ENCODE measurements at regions not wholly inside any gene's neighbourhood (a gene's known extent, or its start where the extent isn't known, plus 50 kb on each side); places are given as distances from the start of the nearest gene placed in this dataset.

DNA sequence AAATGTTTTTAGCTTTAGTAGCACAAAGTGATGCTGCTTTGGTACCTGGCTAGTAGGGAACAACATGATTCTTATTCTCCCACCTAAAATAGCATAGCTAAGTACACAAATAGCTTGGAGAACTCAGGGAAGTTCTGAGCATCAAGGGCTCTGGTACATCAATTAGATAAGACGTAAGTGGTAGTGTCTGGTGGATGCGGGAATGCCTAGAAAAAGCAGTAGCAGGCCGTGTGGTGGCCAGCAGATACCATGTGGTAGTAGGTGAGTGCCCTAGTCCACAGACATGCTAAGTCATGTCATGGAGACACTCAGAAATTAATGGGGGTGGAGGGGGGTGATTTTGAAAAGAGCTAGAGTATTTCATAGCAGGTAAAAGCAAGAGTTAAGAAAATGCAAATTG, 347.3 kb upstream of the NOCT start:
- H3K27ac ChIP-seq (ENCODE audit: low read depth in 1 of 2, low read length in 2 of 2), result no peak overlapping the region
- no peaks in the 10 kb centered on the region for H4K20me1 ChIP-seq (ENCODE audit: insufficient read depth, low read length)
- DNase-seq, result no peak
- H3K79me2 ChIP-seq (ENCODE audit: insufficient read depth, low read length), result no peaks in the 10 kb centered on the region
- no peaks in the 10 kb centered on the region for H3K4me1 ChIP-seq (ENCODE audit: control insufficient read depth in 1 of 2, insufficient read depth in 2 of 2, low read length in 2 of 2)
- no peak overlapping the region for H3K4me2 ChIP-seq (replicated peaks; ENCODE audit: extremely low read depth, low read length, poor library complexity, severe bottlenecking)
- H3K27me3 Mint-ChIP-seq (ENCODE audit: low read depth in 3 of 3), result peaks cover 5 to 7% (median 7%) of the 10 kb centered on the region in 3 donors
- H3K9ac ChIP-seq (ENCODE audit: insufficient read depth, low read length, poor library complexity, severe bottlenecking), result no peak overlapping the region
- no peak overlapping the region for H3K27ac Mint-ChIP-seq
- intact Hi-C loops (cut with micrococcal nuclease), result no loop called here
- no peaks in the 10 kb centered on the region for H3K4me1 Mint-ChIP-seq
- no peaks in the 10 kb centered on the region for H3K27me3 ChIP-seq (ENCODE audit: control insufficient read depth in 2 of 2, insufficient read depth in 2 of 2, low read length in 2 of 2)
- WGBS (ENCODE audit: insufficient coverage), result 82% methylated on average over 3 of the region's 3 CpGs
- no peaks in the 10 kb centered on the region for H3K9me3 ChIP-seq (replicated peaks in 1 of 2; ENCODE audit: control insufficient read depth in 1 of 2, insufficient read depth in 1 of 2, low read length in 2 of 2)
- TF ChIP-seq, protein P1, sequence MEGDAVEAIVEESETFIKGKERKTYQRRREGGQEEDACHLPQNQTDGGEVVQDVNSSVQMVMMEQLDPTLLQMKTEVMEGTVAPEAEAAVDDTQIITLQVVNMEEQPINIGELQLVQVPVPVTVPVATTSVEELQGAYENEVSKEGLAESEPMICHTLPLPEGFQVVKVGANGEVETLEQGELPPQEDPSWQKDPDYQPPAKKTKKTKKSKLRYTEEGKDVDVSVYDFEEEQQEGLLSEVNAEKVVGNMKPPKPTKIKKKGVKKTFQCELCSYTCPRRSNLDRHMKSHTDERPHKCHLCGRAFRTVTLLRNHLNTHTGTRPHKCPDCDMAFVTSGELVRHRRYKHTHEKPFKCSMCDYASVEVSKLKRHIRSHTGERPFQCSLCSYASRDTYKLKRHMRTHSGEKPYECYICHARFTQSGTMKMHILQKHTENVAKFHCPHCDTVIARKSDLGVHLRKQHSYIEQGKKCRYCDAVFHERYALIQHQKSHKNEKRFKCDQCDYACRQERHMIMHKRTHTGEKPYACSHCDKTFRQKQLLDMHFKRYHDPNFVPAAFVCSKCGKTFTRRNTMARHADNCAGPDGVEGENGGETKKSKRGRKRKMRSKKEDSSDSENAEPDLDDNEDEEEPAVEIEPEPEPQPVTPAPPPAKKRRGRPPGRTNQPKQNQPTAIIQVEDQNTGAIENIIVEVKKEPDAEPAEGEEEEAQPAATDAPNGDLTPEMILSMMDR (IDR thresholded peaks at IDR 0.05), result no peak
- H2AFZ ChIP-seq (ENCODE audit: insufficient read depth, low read depth, low read length, poor library complexity, severe bottlenecking), result no peak overlapping the region
- H3K9me3 Mint-ChIP-seq, result peaks cover 0 to 5% (median 0%) of the 10 kb centered on the region in 7 donors
- no peaks in the 10 kb centered on the region for H3K36me3 ChIP-seq (replicated peaks in 1 of 2; ENCODE audit: control insufficient read depth in 1 of 2, insufficient read depth in 2 of 2, low read length in 2 of 2)
- H3K4me3 ChIP-seq (replicated peaks in 1 of 3; ENCODE audit: low read depth in 2 of 3, low read length in 3 of 3), result no peak overlapping the region
- no peaks in the 10 kb centered on the region for H3K36me3 Mint-ChIP-seq
- H3K4me3 Mint-ChIP-seq, result peak overlapping the region in 1 of 2 donors; percentile 28

DNA sequence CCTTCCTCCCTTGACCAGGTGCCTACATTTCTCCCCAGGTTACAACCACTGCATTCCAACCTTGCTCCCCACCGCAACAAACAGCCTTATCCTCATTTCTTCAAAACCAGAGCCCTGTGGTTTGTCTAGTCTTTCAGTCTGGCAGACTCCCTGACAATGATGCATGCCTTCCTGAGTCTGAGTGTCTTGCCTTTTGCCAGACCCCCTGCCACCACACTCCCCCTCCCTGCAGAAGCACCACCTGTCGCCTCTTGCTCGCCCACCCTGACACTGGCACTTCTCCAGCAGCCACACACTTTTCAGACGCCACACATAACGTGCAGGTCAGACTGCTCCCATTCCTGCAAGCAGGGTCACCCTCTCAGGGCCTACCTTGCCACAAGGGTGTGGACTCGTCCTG, 349.2 kb upstream of the NOCT start:
- no peaks in the 10 kb centered on the region for H4K20me1 ChIP-seq (ENCODE audit: insufficient read depth, low read length)
- no peak overlapping the region for H2AFZ ChIP-seq (ENCODE audit: insufficient read depth, low read depth, low read length, poor library complexity, severe bottlenecking)
- no peaks in the 10 kb centered on the region for H3K36me3 ChIP-seq (replicated peaks in 1 of 2; ENCODE audit: control insufficient read depth in 1 of 2, insufficient read depth in 2 of 2, low read length in 2 of 2)
- no peak overlapping the region for H3K9ac ChIP-seq (ENCODE audit: insufficient read depth, low read length, poor library complexity, severe bottlenecking)
- DNase-seq, result no peak
- no peaks in the 10 kb centered on the region for H3K27me3 ChIP-seq (ENCODE audit: control insufficient read depth in 2 of 2, insufficient read depth in 2 of 2, low read length in 2 of 2)
- H3K4me3 ChIP-seq (replicated peaks in 1 of 3; ENCODE audit: low read depth in 2 of 3, low read length in 3 of 3), result no peak overlapping the region
- no peak overlapping the region for H3K4me2 ChIP-seq (replicated peaks; ENCODE audit: extremely low read depth, low read length, poor library complexity, severe bottlenecking)
- TF ChIP-seq, protein P1 (IDR thresholded peaks at IDR 0.05), result no peak
- no peaks in the 10 kb centered on the region for H3K9me3 ChIP-seq (replicated peaks in 1 of 2; ENCODE audit: control insufficient read depth in 1 of 2, insufficient read depth in 1 of 2, low read length in 2 of 2)
- intact Hi-C loops (cut with micrococcal nuclease), result no loop called here
- no peaks in the 10 kb centered on the region for H3K4me1 ChIP-seq (ENCODE audit: control insufficient read depth in 1 of 2, insufficient read depth in 2 of 2, low read length in 2 of 2)
- no peaks in the 10 kb centered on the region for H3K79me2 ChIP-seq (ENCODE audit: insufficient read depth, low read length)
- Mint-ChIP-seq H3K9me3 (peaks cover 0 to 5% (median 0%) of the 10 kb centered on the region in 7 donors), H3K27ac (no peak overlapping the region), H3K36me3 (no peaks in the 10 kb centered on the region), H3K4me3 (no peak overlapping the region), H3K27me3 (ENCODE audit: low read depth in 3 of 3) (peaks cover 1 to 5% (median 3%) of the 10 kb centered on the region in 3 donors), H3K4me1 (no peaks in the 10 kb centered on the region)
- WGBS (ENCODE audit: insufficient coverage), result 65% methylated on average over 5 of the region's 6 CpGs
- H3K27ac ChIP-seq (ENCODE audit: low read depth in 1 of 2, low read length in 2 of 2), result no peak overlapping the region

Data from CD14-positive monocyte (primary cell).